Body of pancreas (tissue), 4 donors: ENCODE measurements at regions not wholly inside any gene's neighbourhood (a gene's known extent, or its start where the extent isn't known, plus 50 kb on each side); places are given as distances from the start of the nearest gene placed in this dataset.

Source experiments
- ATAC-seq: fragments of 150-250 bp; one replicate; pipeline ENCODE4 v1.9.1; 2016
- DNase-seq, 4 donors: peaks; one replicate each; pipeline ENCODE4 v3.0.0-alpha.2; 2019
- H3K27ac ChIP-seq, 4 donors: fragments of 200-600 bp; sonication (generic); 1 replicate in 3 of 4; 2 replicates in 1 of 4; pipeline versions ENCODE4 v1.5.1 to v1.6.1; 2016 to 2019; ENCODE audit warnings: mild to moderate bottlenecking in 1 of 4, mixed read lengths in 1 of 4, moderate library complexity in 1 of 4
- H3K27me3 ChIP-seq, 2 donors: fragments of 200-600 bp; sonication (generic); one replicate each; pipeline ENCODE4 v1.6.0; 2016; ENCODE audit warnings: mild to moderate bottlenecking in 1 of 2
- H3K36me3 ChIP-seq, 2 donors: fragments of 200-600 bp; sonication (generic); replicated peaks in 1 of 2; 2 replicates each; pipeline ENCODE4 v1.5.1; 2016; ENCODE audit warnings: low read depth in 2 of 2; ENCODE audit not compliant: insufficient read depth in 1 of 2
- H3K4me1 ChIP-seq: fragments of 200-600 bp; sonication (generic); one replicate; pipeline ENCODE4 v1.6.0; 2016
- H3K4me3 ChIP-seq, 2 donors: fragments of 200-600 bp; sonication (generic); 1 replicate in 1 of 2; 2 replicates in 1 of 2; pipeline ENCODE4 v1.5.1; 2016 to 2019
- H3K9me3 ChIP-seq, 3 donors: fragments of 200-600 bp; sonication (generic); 1 replicate in 2 of 3; 2 replicates in 1 of 3; pipeline ENCODE4 v1.5.1; 2016
- CTCF ChIP-seq, 7 experiments: fragments of 450-650 bp in 4 of 7; fragments of 200-600 bp in 3 of 7; sonication (generic) in 3 of 7; IDR thresholded peaks; one replicate each; pipeline ENCODE4 v1.5.1; 2016 to 2019; ENCODE audit warnings: antibody characterized with exemption in 7 of 7
- POLR2A ChIP-seq, 3 donors: fragments of 450-650 bp; IDR thresholded peaks; one replicate each; pipeline ENCODE4 v1.6.1; 2016; ENCODE audit warnings: antibody characterized with exemption in 3 of 3, mild to moderate bottlenecking in 2 of 3
- WGBS, 2 donors: methylation state at CpG; one replicate each; pipeline ENCODE4 v1.1.5; 2017; 5-methylcytosine and 5-hydroxymethylcytosine counted together
- intact Hi-C: fragments of 100-400 bp; cut with DNase I; formaldehyde crosslinking; loops from one replicate; pipeline ENCODE4 v1.15.1; 2023

DNA sequence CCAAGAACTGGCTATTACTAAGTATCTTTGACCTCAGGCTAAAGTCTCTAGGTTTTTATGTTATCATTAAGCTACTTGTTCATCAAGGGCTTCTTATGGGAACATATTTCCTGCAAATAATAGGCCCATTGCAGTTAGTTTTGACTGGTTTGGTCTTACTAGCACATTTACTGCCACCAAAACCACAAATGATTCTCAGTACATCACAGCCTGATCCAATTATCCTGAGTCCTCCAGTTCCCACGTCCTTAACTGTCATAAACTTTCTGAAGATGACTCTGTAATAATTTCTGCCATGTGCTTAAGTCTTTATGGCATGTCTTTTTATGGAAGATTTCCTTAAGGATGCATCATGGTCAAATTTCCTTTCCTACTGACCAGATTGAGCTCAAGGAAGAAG, 123.3 kb upstream of the TANK start:
- 45 to 52% methylated on average over 1 of the region's 1 CpG for WGBS, 2 donors
- no peak for ATAC-seq
- TF ChIP-seq CTCF (IDR thresholded peaks at IDR 0.05) (no peak), POLR2A (IDR thresholded peaks at IDR 0.05) (no peak)

GRCh38 chr2:161039071-161039470, 121.2 kb upstream of the TANK start:
- TF ChIP-seq CTCF (IDR thresholded peaks at IDR 0.05) (no peak), POLR2A (IDR thresholded peaks at IDR 0.05) (no peak)
- Histone ChIP-seq H3K4me3 (no peak overlapping the region), H3K27me3 (no peaks in the 10 kb centered on the region), H3K9me3 (no peaks in the 10 kb centered on the region), H3K36me3 (no peaks in the 10 kb centered on the region), H3K27ac (no peak overlapping the region), H3K4me1 (no peaks in the 10 kb centered on the region)
- intact Hi-C loops: no loop called here
- no peak for ATAC-seq
- 66 to 69% methylated on average over 5 of the region's 5 CpGs for WGBS, 2 donors
- DNase-seq: no peak

More for the DNA sequence above, 123.3 kb upstream of the TANK start:
- no peaks in the 10 kb centered on the region for H3K27me3 ChIP-seq
- no peaks in the 10 kb centered on the region for H3K36me3 ChIP-seq
- no peaks in the 10 kb centered on the region for H3K4me1 ChIP-seq
- no peak overlapping the region for H3K4me3 ChIP-seq
- H3K9me3 ChIP-seq: no peaks in the 10 kb centered on the region
- H3K27ac ChIP-seq: no peak overlapping the region
- no peak for DNase-seq
- intact Hi-C loops: no loop called here

DNA sequence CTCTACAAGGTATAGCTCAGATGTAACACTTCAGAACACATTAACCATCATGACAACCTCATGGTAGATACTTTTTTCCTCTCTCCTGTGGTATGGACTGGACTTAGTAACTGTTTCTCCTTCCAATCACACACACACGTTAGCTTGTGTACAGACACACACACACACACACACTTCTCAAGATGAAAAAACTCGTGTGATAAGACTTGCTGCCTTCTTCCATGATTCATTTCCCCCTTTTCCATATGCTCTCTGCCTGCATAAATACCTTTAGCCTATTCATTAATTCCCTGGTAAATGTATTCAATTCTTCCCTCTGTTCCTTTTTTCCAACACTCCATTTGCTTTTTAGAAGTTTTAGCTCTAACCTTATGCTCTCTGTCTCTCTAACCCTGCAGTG, 118.9 kb upstream of the TANK start:
- ATAC-seq (no peak), DNase-seq (no peak)
- H3K9me3 ChIP-seq: no peaks in the 10 kb centered on the region
- WGBS, 2 donors: 26 to 38% methylated on average over 2 of the region's 2 CpGs
- no peaks in the 10 kb centered on the region for H3K4me1 ChIP-seq
- intact Hi-C loops: no loop called here
- no peak overlapping the region for H3K4me3 ChIP-seq
- no peak overlapping the region for H3K27ac ChIP-seq
- no peaks in the 10 kb centered on the region for H3K36me3 ChIP-seq
- TF ChIP-seq POLR2A (IDR thresholded peaks at IDR 0.05): no peak
- TF ChIP-seq CTCF (IDR thresholded peaks at IDR 0.05): no peak
- H3K27me3 ChIP-seq: no peaks in the 10 kb centered on the region

DNA sequence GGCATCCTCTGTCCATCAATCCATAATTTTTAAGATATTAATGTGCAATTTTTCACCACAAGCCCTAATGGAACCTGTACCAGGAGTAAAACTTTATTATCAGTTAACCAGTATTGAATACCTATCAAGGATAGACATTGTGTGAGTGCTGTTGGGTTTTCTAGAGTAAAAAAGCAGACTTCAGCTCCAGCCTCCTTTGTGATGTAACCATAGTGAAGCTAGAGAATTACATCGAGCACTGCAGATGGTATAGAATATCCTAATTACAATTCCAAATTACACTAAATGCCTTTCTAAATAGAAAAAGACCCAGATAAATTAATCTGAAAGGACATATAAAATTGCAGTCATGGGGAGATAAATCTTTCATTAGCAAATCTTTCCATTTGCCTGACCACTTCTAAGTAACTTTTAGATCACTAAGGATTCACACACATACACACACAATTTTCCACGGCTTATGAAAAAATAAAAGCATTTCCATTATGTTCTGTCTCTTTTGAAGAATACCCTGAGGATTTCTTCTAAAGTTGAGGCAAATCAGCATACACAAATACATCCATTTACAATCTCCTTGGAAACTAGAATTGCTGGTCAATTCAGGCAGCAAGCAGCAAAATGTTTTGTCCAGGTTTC, 117.1 kb upstream of the TANK start:
- TF ChIP-seq CTCF (IDR thresholded peaks at IDR 0.05) (no peak), POLR2A (IDR thresholded peaks at IDR 0.05) (no peak)
- Histone ChIP-seq H3K27ac (no peak overlapping the region), H3K9me3 (no peaks in the 10 kb centered on the region), H3K4me1 (no peaks in the 10 kb centered on the region), H3K36me3 (no peaks in the 10 kb centered on the region), H3K27me3 (no peaks in the 10 kb centered on the region), H3K4me3 (no peak overlapping the region)
- DNase-seq: no peak
- intact Hi-C loops: no loop called here
- no peak for ATAC-seq
- WGBS, 2 donors: 47 to 59% methylated on average over 2 of the region's 2 CpGs
